T-helper 1 cell treated with Interleukin-12 subunit alpha and Interleukin-12 subunit beta and Interleukin-4 antibody, amounts not matched to agents 30 μg/mL and 1 μg/mL, for 36 hours (primary cell): ENCODE measurements at regions not wholly inside any gene's neighbourhood (a gene's known extent, or its start where the extent isn't known, plus 50 kb on each side); places are given as distances from the start of the nearest gene placed in this dataset.
A peak's percentile ranks its signal among the peaks of the same experiment; 100 is the strongest.

Source experiments
- H3K27ac Mint-ChIP-seq: one replicate; pipeline ENCODE4 v1.8.0; 2021; ENCODE audit warnings: mild to moderate bottlenecking, mixed read lengths
- H3K27me3 Mint-ChIP-seq: one replicate; pipeline ENCODE4 v1.8.0; 2021; ENCODE audit warnings: low read depth, mixed read lengths
- H3K36me3 Mint-ChIP-seq: one replicate; pipeline ENCODE4 v1.8.0; 2021; ENCODE audit warnings: low read depth, mixed read lengths
- H3K4me1 Mint-ChIP-seq: one replicate; pipeline ENCODE4 v1.8.0; 2021; ENCODE audit warnings: low read depth, mixed read lengths
- H3K4me3 Mint-ChIP-seq: one replicate; pipeline ENCODE4 v1.8.0; 2021; ENCODE audit warnings: mild to moderate bottlenecking, moderate library complexity, mixed read lengths
- H3K9me3 Mint-ChIP-seq: one replicate; pipeline ENCODE4 v1.8.0; 2021; ENCODE audit warnings: mixed read lengths

GRCh38 chr3:106245400-106245799 lies 376.6 kb upstream of the CBLB start:
- no peaks in the 10 kb centered on the region for H3K27me3 Mint-ChIP-seq
- H3K36me3 Mint-ChIP-seq = peaks cover 15% of the 10 kb centered on the region
- H3K4me1 Mint-ChIP-seq = peaks cover 24% of the 10 kb centered on the region
- peaks cover 22% of the 10 kb centered on the region for H3K9me3 Mint-ChIP-seq
- H3K4me3 Mint-ChIP-seq = no peak overlapping the region
- H3K27ac Mint-ChIP-seq = no peak overlapping the region

GRCh38 chr3:106247902-106248684 lies 379.3 kb upstream of the CBLB start:
- peaks cover 27% of the 10 kb centered on the region for H3K36me3 Mint-ChIP-seq
- H3K27ac Mint-ChIP-seq = peak overlapping the region; percentile 45
- H3K4me1 Mint-ChIP-seq = peaks cover 19% of the 10 kb centered on the region
- H3K27me3 Mint-ChIP-seq = no peaks in the 10 kb centered on the region
- peaks cover 39% of the 10 kb centered on the region for H3K9me3 Mint-ChIP-seq
- no peak overlapping the region for H3K4me3 Mint-ChIP-seq

- Mint-ChIP-seq H3K4me3 (no peak overlapping the region), H3K27ac (no peak overlapping the region), H3K9me3 (peaks cover 46% of the 10 kb centered on the region), H3K27me3 (no peaks in the 10 kb centered on the region), H3K36me3 (peaks cover 32% of the 10 kb centered on the region), H3K4me1 (peaks cover 19% of the 10 kb centered on the region)
Observed at GRCh38 chr3:106249159-106249558, 380.3 kb upstream of the CBLB start.

GRCh38 chr3:106249981-106250380 lies 381.2 kb upstream of the CBLB start:
- peaks cover 19% of the 10 kb centered on the region for H3K4me1 Mint-ChIP-seq
- no peak overlapping the region for H3K27ac Mint-ChIP-seq
- peaks cover 32% of the 10 kb centered on the region for H3K36me3 Mint-ChIP-seq
- no peak overlapping the region for H3K4me3 Mint-ChIP-seq
- H3K27me3 Mint-ChIP-seq = no peaks in the 10 kb centered on the region
- H3K9me3 Mint-ChIP-seq = peaks cover 46% of the 10 kb centered on the region

GRCh38 chr3:106251160-106251892 lies 382.5 kb upstream of the CBLB start:
- Mint-ChIP-seq H3K36me3 (peaks cover 28% of the 10 kb centered on the region), H3K4me1 (peaks cover 19% of the 10 kb centered on the region), H3K4me3 (no peak overlapping the region), H3K27ac (no peak overlapping the region), H3K27me3 (no peaks in the 10 kb centered on the region), H3K9me3 (peaks cover 45% of the 10 kb centered on the region)

- peaks cover 19% of the 10 kb centered on the region for H3K36me3 Mint-ChIP-seq
- no peak overlapping the region for H3K4me3 Mint-ChIP-seq
- H3K9me3 Mint-ChIP-seq = peaks cover 24% of the 10 kb centered on the region
- H3K27me3 Mint-ChIP-seq = no peaks in the 10 kb centered on the region
- H3K4me1 Mint-ChIP-seq = peaks cover 4% of the 10 kb centered on the region
- no peak overlapping the region for H3K27ac Mint-ChIP-seq
Observed at GRCh38 chr3:106255870-106256248, 387.0 kb upstream of the CBLB start.

- Mint-ChIP-seq H3K27me3 (no peaks in the 10 kb centered on the region), H3K4me1 (peaks cover 4% of the 10 kb centered on the region), H3K9me3 (peaks cover 19% of the 10 kb centered on the region), H3K36me3 (peaks cover 13% of the 10 kb centered on the region), H3K27ac (no peak overlapping the region), H3K4me3 (no peak overlapping the region)
Observed at GRCh38 chr3:106256249-106256957, 387.6 kb upstream of the CBLB start.

GRCh38 chr3:106257172-106257571 lies 388.4 kb upstream of the CBLB start:
- peaks cover 9% of the 10 kb centered on the region for H3K36me3 Mint-ChIP-seq
- H3K27ac Mint-ChIP-seq = no peak overlapping the region
- peaks cover 6% of the 10 kb centered on the region for H3K4me1 Mint-ChIP-seq
- H3K9me3 Mint-ChIP-seq = peaks cover 13% of the 10 kb centered on the region
- H3K27me3 Mint-ChIP-seq = no peaks in the 10 kb centered on the region
- no peak overlapping the region for H3K4me3 Mint-ChIP-seq

- Mint-ChIP-seq H3K27ac (no peak overlapping the region), H3K4me1 (peaks cover 2% of the 10 kb centered on the region), H3K9me3 (no peaks in the 10 kb centered on the region), H3K36me3 (no peaks in the 10 kb centered on the region), H3K4me3 (no peak overlapping the region), H3K27me3 (no peaks in the 10 kb centered on the region)
Observed at GRCh38 chr3:106261396-106261795, 392.6 kb upstream of the CBLB start.

GRCh38 chr3:106261915-106262683 lies 393.3 kb upstream of the CBLB start:
- Mint-ChIP-seq H3K36me3 (no peaks in the 10 kb centered on the region), H3K27me3 (no peaks in the 10 kb centered on the region), H3K4me3 (no peak overlapping the region), H3K4me1 (peaks cover 2% of the 10 kb centered on the region), H3K9me3 (no peaks in the 10 kb centered on the region), H3K27ac (no peak overlapping the region)

GRCh38 chr3:106263011-106263410 lies 394.2 kb upstream of the CBLB start:
- no peaks in the 10 kb centered on the region for H3K9me3 Mint-ChIP-seq
- H3K27ac Mint-ChIP-seq = no peak overlapping the region
- peaks cover 2% of the 10 kb centered on the region for H3K4me1 Mint-ChIP-seq
- no peaks in the 10 kb centered on the region for H3K36me3 Mint-ChIP-seq
- no peak overlapping the region for H3K4me3 Mint-ChIP-seq
- no peaks in the 10 kb centered on the region for H3K27me3 Mint-ChIP-seq

GRCh38 chr3:106263546-106263945 lies 394.7 kb upstream of the CBLB start:
- Mint-ChIP-seq H3K9me3 (peaks cover 2% of the 10 kb centered on the region), H3K4me3 (no peak overlapping the region), H3K27ac (no peak overlapping the region), H3K4me1 (peaks cover 2% of the 10 kb centered on the region), H3K36me3 (no peaks in the 10 kb centered on the region), H3K27me3 (no peaks in the 10 kb centered on the region)

GRCh38 chr3:106265704-106266103 lies 396.9 kb upstream of the CBLB start:
- Mint-ChIP-seq H3K36me3 (peaks cover 4% of the 10 kb centered on the region), H3K9me3 (peaks cover 4% of the 10 kb centered on the region), H3K27ac (no peak overlapping the region), H3K27me3 (no peaks in the 10 kb centered on the region), H3K4me3 (no peak overlapping the region), H3K4me1 (peaks cover 2% of the 10 kb centered on the region)

- no peak overlapping the region for H3K4me3 Mint-ChIP-seq
- H3K27me3 Mint-ChIP-seq = no peaks in the 10 kb centered on the region
- peaks cover 10% of the 10 kb centered on the region for H3K9me3 Mint-ChIP-seq
- H3K36me3 Mint-ChIP-seq = peaks cover 6% of the 10 kb centered on the region
- no peaks in the 10 kb centered on the region for H3K4me1 Mint-ChIP-seq
- H3K27ac Mint-ChIP-seq = no peak overlapping the region
Observed at GRCh38 chr3:106268696-106269095, 399.9 kb upstream of the CBLB start.
